HEK293T (cell line): ENCODE measurements at regions not wholly inside any gene's neighbourhood (a gene's known extent, or its start where the extent isn't known, plus 50 kb on each side); places are given as distances from the start of the nearest gene placed in this dataset.

ENCODE experiments used
- CTCF ChIA-PET: fragments of 350-600 bp; formaldehyde crosslinking; extraction: SDS; loops from one replicate; lab custom pipeline; 2021; ENCODE audit warnings: antibody characterized with exemption, inconsistent platforms; lab: Yijun Ruan, JAX
- POLR2A ChIA-PET: fragments of 350-600 bp; formaldehyde crosslinking; extraction: SDS; loops from one replicate; lab custom pipeline; 2020; ENCODE audit warnings: antibody characterized with exemption, inconsistent platforms; lab: Yijun Ruan, JAX
- DNase-seq: peaks from one replicate; pipeline ENCODE4 v3.0.0; 2012; ENCODE audit warnings: mixed read lengths; ENCODE audit errors: extremely low spot score
- ARNT ChIP-seq: fragments of 450-650 bp; IDR thresholded peaks from 2 replicates; pipeline ENCODE4 v1.6.1; 2017; ENCODE audit warnings: mild to moderate bottlenecking
- BHLHE40 ChIP-seq: fragments of 450-650 bp; IDR thresholded peaks from 2 replicates; pipeline ENCODE4 v1.6.1; 2016; ENCODE audit warnings: mild to moderate bottlenecking, moderate library complexity, borderline replicate concordance
- CTBP1 ChIP-seq: fragments of 450-650 bp; IDR thresholded peaks from 2 replicates; pipeline ENCODE4 v1.6.1; 2016; ENCODE audit warnings: borderline replicate concordance
- ELF4 ChIP-seq: fragments of 450-650 bp; IDR thresholded peaks from 2 replicates; pipeline ENCODE4 v1.6.1; 2017; ENCODE audit warnings: antibody characterized with exemption
- FOXA1 ChIP-seq: fragments of 450-650 bp; IDR thresholded peaks from 2 replicates; pipeline ENCODE4 v1.6.1; 2016; ENCODE audit warnings: mild to moderate bottlenecking
- FOXK2 ChIP-seq: fragments of 450-650 bp; IDR thresholded peaks from 2 replicates; pipeline ENCODE4 v1.6.1; 2016; ENCODE audit warnings: mild to moderate bottlenecking
- FOXM1 ChIP-seq: fragments of 450-650 bp; IDR thresholded peaks from 2 replicates; pipeline ENCODE4 v1.6.1; 2017; ENCODE audit warnings: mild to moderate bottlenecking, borderline replicate concordance
- HDGF ChIP-seq: fragments of 450-650 bp; IDR thresholded peaks from 2 replicates; pipeline ENCODE4 v1.6.1; 2017; ENCODE audit warnings: antibody characterized with exemption, borderline replicate concordance
- L3MBTL2 ChIP-seq: fragments of 450-650 bp; conservative IDR thresholded peaks from 2 replicates; pipeline ENCODE4 v1.6.1; 2016; ENCODE audit warnings: mild to moderate bottlenecking
- LEF1 ChIP-seq: fragments of 450-650 bp; IDR thresholded peaks from 2 replicates; pipeline ENCODE4 v1.6.1; 2017; ENCODE audit warnings: mild to moderate bottlenecking, borderline replicate concordance
- NFRKB ChIP-seq: fragments of 450-650 bp; IDR thresholded peaks from 2 replicates; pipeline ENCODE4 v1.6.1; 2016; ENCODE audit warnings: mild to moderate bottlenecking, moderate library complexity
- SP1 ChIP-seq: fragments of 450-650 bp; IDR thresholded peaks from 2 replicates; pipeline ENCODE4 v1.6.1; 2017
- SUZ12 ChIP-seq: fragments of 450-650 bp; IDR thresholded peaks from 2 replicates; pipeline ENCODE4 v1.6.1; 2016; ENCODE audit warnings: mild to moderate bottlenecking
- TARDBP ChIP-seq: fragments of 450-650 bp; IDR thresholded peaks from 2 replicates; pipeline ENCODE4 v1.6.1; 2016
- ZNF384 ChIP-seq: fragments of 450-650 bp; IDR thresholded peaks from 2 replicates; pipeline ENCODE4 v1.6.1; 2016
- TF ChIP-seq, protein P1 (sequence below): fragments of 450-650 bp; IDR thresholded peaks from 2 replicates; pipeline ENCODE4 v1.6.1; 2016

DNA sequence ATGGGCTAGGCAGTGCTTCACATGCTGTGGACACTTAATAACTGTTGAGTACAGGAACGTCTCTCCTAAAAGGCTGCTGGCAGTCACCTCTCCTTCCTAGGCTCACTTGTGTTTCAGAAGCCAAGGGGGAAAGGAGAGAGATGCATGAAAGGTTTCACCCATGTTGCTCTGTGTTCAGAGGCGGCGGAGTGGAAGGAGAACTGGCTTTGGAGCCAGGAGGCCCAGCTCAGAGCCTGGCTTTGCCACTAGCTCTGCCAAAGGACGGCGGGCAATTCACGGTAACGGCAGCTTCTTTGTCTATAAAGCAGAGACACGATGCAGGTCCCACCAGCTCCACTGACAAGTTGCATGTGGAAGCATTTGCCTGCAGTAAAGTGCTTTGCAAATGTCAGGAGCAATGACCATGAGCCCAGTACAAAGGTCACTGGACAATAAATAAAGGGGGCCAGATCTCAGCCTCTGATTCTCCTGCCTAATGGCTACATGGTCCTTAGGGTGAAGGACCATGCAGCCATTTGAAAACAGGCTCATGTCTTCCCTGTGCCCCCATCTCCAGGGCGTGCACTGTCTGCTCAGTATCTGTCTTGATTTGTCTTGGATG, 171.7 kb upstream of the TLE3 start:
- TF ChIP-seq L3MBTL2, result no peak
- TF ChIP-seq TARDBP, result no peak
- no peak for TF ChIP-seq FOXK2
- TF ChIP-seq BHLHE40, result no peak
- TF ChIP-seq, protein P1, sequence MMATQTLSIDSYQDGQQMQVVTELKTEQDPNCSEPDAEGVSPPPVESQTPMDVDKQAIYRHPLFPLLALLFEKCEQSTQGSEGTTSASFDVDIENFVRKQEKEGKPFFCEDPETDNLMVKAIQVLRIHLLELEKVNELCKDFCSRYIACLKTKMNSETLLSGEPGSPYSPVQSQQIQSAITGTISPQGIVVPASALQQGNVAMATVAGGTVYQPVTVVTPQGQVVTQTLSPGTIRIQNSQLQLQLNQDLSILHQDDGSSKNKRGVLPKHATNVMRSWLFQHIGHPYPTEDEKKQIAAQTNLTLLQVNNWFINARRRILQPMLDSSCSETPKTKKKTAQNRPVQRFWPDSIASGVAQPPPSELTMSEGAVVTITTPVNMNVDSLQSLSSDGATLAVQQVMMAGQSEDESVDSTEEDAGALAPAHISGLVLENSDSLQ, result no peak
- TF ChIP-seq ELF4, result no peak
- no peak for TF ChIP-seq SUZ12
- TF ChIP-seq SP1, result no peak
- no peak for TF ChIP-seq CTBP1
- no peak for TF ChIP-seq FOXA1
- TF ChIP-seq NFRKB, result no peak
- TF ChIP-seq LEF1, result no peak
- no peak for TF ChIP-seq ARNT
- no peak for TF ChIP-seq FOXM1
- TF ChIP-seq HDGF, result no peak
- TF ChIP-seq ZNF384, result no peak
- ChIA-PET POLR2A (interaction anchor here (1.2 kb wide), 1 partner anchor 170 kb away, joined by 3 read pairs; no protein-coding TSS in a partner anchor), CTCF (interaction anchor here (1.0 kb wide), 1 partner anchor 807 kb away, joined by 4 read pairs; no protein-coding TSS in a partner anchor)
- DNase-seq, result no peak

- DNase-seq, result no peak
- TF ChIP-seq CTBP1, result no peak
- TF ChIP-seq ARNT, result no peak
- TF ChIP-seq, protein P1, result no peak
- no peak for TF ChIP-seq FOXK2
- TF ChIP-seq LEF1, result no peak
- TF ChIP-seq TARDBP, result no peak
- no peak for TF ChIP-seq L3MBTL2
- TF ChIP-seq SP1, result no peak
- no peak for TF ChIP-seq ELF4
- TF ChIP-seq FOXA1, result no peak
- no peak for TF ChIP-seq ZNF384
- TF ChIP-seq SUZ12, result no peak
- TF ChIP-seq FOXM1, result no peak
- ChIA-PET POLR2A (interaction anchor here (1.2 kb wide), 1 partner anchor 169 kb away, joined by 3 read pairs; no protein-coding TSS in a partner anchor), CTCF (interaction anchor here (1.0 kb wide), 1 partner anchor 806 kb away, joined by 4 read pairs; no protein-coding TSS in a partner anchor)
These were observed 171.1 kb upstream of the TLE3 start for GRCh38 chr15:70268698-70269251.

GRCh38 chr15:70267879-70268278, 170.2 kb upstream of the TLE3 start:
- CTCF ChIA-PET, result no interaction called here
- POLR2A ChIA-PET, result no interaction called here
- TF ChIP-seq ARNT (no peak), FOXA1 (no peak), ZNF384 (no peak), NFRKB (no peak), FOXM1 (no peak), SUZ12 (no peak), FOXK2 (no peak), LEF1 (no peak), ELF4 (no peak), TARDBP (no peak), HDGF (no peak), SP1 (no peak), CTBP1 (no peak), L3MBTL2 (no peak), BHLHE40 (no peak)
- TF ChIP-seq, protein P1, result no peak
- no peak for DNase-seq

- POLR2A ChIA-PET, result no interaction called here
- CTCF ChIA-PET, result no interaction called here
- TF ChIP-seq ELF4 (no peak), CTBP1 (no peak), NFRKB (no peak), SP1 (no peak)
- DNase-seq, result no peak
These were observed 169.6 kb upstream of the TLE3 start for GRCh38 chr15:70267306-70267705.

GRCh38 chr15:70266412-70267121, 168.8 kb upstream of the TLE3 start:
- ChIA-PET POLR2A (no interaction called here), CTCF (no interaction called here)
- no peak for DNase-seq
- TF ChIP-seq L3MBTL2 (no peak), FOXM1 (no peak), CTBP1 (no peak), NFRKB (no peak), ELF4 (no peak), HDGF (no peak), BHLHE40 (no peak), SUZ12 (no peak), ARNT (no peak), FOXK2 (no peak), FOXA1 (no peak), TARDBP (no peak), LEF1 (no peak)

- CTCF ChIA-PET, result no interaction called here
- POLR2A ChIA-PET, result no interaction called here
These were observed 168.3 kb upstream of the TLE3 start for GRCh38 chr15:70265986-70266385.

More at GRCh38 chr15:70265986-70266385, 168.3 kb upstream of the TLE3 start:
- TF ChIP-seq L3MBTL2, result no peak
- no peak for TF ChIP-seq LEF1
- no peak for DNase-seq
